KOPT-K1 (cell line): ENCODE measurements at regions not wholly inside any gene's neighbourhood (a gene's known extent, or its start where the extent isn't known, plus 50 kb on each side); places are given as distances from the start of the nearest gene placed in this dataset.

Source experiments
- H3K27ac ChIP-seq: fragments of 200-600 bp; sonication (generic); 2 replicates; pipeline ENCODE4 v1.5.1; 2016; ENCODE audit warnings: antibody characterized with exemption, mild to moderate bottlenecking, low read depth, low read length; ENCODE audit not compliant: poor library complexity, severe bottlenecking
- H3K36me3 ChIP-seq: fragments of 200-600 bp; sonication (generic); 2 replicates; pipeline ENCODE4 v1.5.1; 2017; ENCODE audit warnings: antibody characterized with exemption, mild to moderate bottlenecking, low read length, moderate library complexity; ENCODE audit not compliant: insufficient read depth
- H3K9me3 ChIP-seq: fragments of 200-600 bp; sonication (generic); 2 replicates; pipeline ENCODE4 v1.5.1; 2017; ENCODE audit warnings: antibody characterized with exemption, low read length, mild to moderate bottlenecking; ENCODE audit not compliant: insufficient read depth, poor library complexity, severe bottlenecking

DNA sequence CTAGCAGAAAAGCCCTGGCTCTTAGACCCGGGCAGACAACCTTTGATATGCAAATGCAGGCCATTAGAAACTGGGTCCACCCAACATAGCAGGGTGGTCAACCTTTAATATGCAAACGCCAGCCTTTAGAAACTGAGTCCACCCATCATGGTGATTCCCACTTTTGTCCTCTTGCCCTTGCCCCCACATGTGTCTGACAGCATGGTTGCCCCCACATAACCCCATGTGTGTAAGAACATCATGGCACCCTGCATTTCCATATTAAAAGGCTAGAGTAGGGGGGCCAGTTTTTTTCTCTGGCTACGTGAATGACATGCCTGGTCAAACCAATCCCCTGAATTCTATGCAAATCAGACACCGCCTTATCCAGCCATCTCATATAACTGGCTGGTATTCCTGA lies 273.2 kb upstream of the PRDM9 start:
- no peak overlapping the region for H3K27ac ChIP-seq
- no peaks in the 10 kb centered on the region for H3K9me3 ChIP-seq

GRCh38 chr5:23223846-23224245 lies 283.6 kb upstream of the PRDM9 start:
- H3K27ac ChIP-seq: no peak overlapping the region
- H3K9me3 ChIP-seq: no peaks in the 10 kb centered on the region
- H3K36me3 ChIP-seq: no peaks in the 10 kb centered on the region

More for the DNA sequence above, 273.2 kb upstream of the PRDM9 start:
- H3K36me3 ChIP-seq: no peaks in the 10 kb centered on the region

DNA sequence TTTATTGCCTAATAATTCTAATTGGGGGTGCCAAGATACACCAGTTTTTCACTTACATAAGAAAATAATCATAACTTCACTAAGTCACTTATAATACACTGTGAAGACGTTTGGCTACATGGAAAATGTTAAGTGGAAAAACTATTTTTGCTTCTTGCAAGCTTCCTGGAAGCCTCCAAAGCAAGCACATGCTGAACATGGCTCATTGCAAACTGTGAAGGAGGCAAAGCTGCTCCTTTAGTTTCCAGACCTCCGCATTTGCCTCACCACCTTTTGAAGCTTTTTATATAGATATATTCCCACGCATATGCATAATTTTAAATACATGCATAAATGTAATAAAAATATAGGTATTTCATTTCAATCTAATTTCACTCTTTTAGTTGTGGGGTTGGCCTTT lies 285.6 kb upstream of the PRDM9 start:
- no peaks in the 10 kb centered on the region for H3K36me3 ChIP-seq
- no peak overlapping the region for H3K27ac ChIP-seq
- no peaks in the 10 kb centered on the region for H3K9me3 ChIP-seq

GRCh38 chr5:23217159-23217558 lies 290.2 kb upstream of the PRDM9 start:
- H3K9me3 ChIP-seq: no peaks in the 10 kb centered on the region
- no peak overlapping the region for H3K27ac ChIP-seq
- H3K36me3 ChIP-seq: no peaks in the 10 kb centered on the region

- no peaks in the 10 kb centered on the region for H3K9me3 ChIP-seq
- H3K36me3 ChIP-seq: no peaks in the 10 kb centered on the region
- H3K27ac ChIP-seq: no peak overlapping the region
Observed at GRCh38 chr5:23216345-23216744, 291.1 kb upstream of the PRDM9 start.

DNA sequence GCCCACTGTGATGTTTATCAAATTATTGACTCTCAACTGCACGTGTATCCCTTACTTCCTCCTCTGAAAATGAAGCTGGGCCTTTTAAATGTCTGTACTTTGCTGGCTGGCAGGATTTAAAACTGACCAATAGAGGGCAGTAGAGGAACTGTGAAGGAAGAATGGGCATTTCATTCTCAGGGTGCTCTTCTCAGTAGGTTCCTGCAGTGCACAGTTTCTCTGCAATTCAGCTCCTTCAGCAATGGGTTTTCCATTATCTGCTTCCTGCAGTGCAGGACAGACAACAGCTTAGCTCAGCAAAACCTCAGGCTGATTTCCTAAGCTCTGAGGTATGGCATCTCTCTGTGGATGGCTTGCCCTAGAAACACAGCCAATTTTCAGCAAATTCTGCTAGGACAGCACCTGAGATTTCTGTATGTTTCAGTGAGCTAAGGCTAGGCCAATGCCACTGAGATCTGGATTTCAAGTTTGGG lies 298.4 kb upstream of the PRDM9 start:
- Histone ChIP-seq H3K36me3 (no peaks in the 10 kb centered on the region), H3K9me3 (no peaks in the 10 kb centered on the region), H3K27ac (no peak overlapping the region)

GRCh38 chr5:23204111-23204510 lies 303.3 kb upstream of the PRDM9 start:
- no peaks in the 10 kb centered on the region for H3K9me3 ChIP-seq
- H3K36me3 ChIP-seq: no peaks in the 10 kb centered on the region
- H3K27ac ChIP-seq: no peak overlapping the region

DNA sequence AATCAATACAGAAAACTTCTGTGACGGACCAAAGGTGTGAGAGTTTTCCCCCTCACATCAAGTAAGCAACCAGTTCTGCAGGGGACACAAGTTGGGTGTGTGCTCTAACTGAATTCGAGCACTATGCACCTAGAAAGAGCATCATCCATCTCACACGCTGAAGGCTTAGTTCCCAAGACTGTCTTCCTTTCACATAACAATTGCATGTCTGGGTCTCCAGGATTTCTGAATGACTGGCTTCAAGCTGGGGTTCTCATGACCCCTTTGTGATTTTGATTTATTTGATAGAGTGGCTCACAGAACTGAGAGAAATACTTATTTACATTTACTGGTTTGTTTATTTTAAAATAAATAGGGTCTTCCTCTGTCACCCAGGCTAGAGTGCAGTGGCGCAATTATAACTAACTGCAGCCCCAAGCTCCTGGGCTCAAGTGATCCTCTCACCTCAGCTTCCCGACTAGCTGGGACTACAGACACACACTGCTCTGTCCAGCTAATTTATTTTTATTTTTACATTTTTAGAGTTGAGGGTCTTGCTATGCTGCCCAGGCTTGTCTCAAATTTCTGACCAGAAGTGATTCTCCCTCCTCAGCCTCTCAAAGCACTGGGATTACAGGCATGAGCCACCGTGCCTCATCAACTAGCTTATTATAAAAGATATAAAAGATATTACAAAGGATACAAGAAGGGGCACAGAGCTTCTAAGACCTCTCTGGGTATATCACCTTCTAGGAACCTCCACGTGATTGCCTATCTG lies 316.7 kb upstream of the CDH12 start:
- no peak overlapping the region for H3K27ac ChIP-seq
- H3K9me3 ChIP-seq: no peaks in the 10 kb centered on the region
- H3K36me3 ChIP-seq: no peaks in the 10 kb centered on the region

GRCh38 chr5:23164971-23165370 lies 311.8 kb upstream of the CDH12 start:
- Histone ChIP-seq H3K36me3 (no peaks in the 10 kb centered on the region), H3K27ac (no peak overlapping the region), H3K9me3 (no peaks in the 10 kb centered on the region)

GRCh38 chr5:23158179-23158578 lies 305.0 kb upstream of the CDH12 start:
- Histone ChIP-seq H3K9me3 (no peaks in the 10 kb centered on the region), H3K27ac (no peak overlapping the region), H3K36me3 (no peaks in the 10 kb centered on the region)

GRCh38 chr5:23157716-23158115 lies 304.6 kb upstream of the CDH12 start:
- Histone ChIP-seq H3K36me3 (no peaks in the 10 kb centered on the region), H3K9me3 (no peaks in the 10 kb centered on the region), H3K27ac (no peak overlapping the region)

DNA sequence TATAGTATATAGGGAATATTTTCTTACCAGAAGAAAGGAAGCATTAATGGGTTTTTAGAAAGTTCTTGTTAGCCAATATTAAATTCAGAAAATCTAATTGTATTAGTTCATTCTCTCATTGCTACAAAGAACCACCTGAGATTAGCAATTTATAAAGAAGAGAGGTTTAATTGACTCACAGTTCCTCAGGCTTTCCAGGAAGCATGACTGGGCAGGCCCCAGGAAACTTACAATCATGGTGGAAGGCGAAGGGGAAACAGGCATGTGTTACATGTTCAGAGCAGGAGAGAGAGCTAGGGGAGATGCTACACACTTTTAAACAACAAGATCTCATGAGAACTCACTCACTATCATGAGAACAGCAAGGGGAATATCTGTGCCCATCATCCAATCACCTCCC lies 304.0 kb upstream of the CDH12 start:
- H3K27ac ChIP-seq: no peak overlapping the region
- no peaks in the 10 kb centered on the region for H3K36me3 ChIP-seq
- no peaks in the 10 kb centered on the region for H3K9me3 ChIP-seq

DNA sequence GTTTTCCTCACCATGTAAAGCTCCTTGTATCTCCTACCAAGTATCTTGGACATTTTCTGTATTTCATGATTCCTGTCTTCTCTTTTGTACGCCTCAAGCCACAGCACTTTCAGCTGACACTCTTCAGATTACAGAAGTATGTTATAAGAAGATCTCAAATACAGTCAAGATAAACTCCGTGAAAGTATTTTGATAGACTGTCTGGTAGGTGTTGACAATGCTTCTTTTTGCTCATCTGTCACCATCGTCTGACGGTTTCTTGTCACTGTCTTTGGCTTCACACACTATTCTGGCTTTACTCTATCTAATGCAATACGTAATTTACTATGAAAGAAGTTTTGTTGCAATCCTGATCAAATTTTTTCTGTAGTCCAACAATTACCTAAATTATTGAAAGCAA lies 294.5 kb upstream of the CDH12 start:
- no peak overlapping the region for H3K27ac ChIP-seq
- no peaks in the 10 kb centered on the region for H3K9me3 ChIP-seq
- no peaks in the 10 kb centered on the region for H3K36me3 ChIP-seq

DNA sequence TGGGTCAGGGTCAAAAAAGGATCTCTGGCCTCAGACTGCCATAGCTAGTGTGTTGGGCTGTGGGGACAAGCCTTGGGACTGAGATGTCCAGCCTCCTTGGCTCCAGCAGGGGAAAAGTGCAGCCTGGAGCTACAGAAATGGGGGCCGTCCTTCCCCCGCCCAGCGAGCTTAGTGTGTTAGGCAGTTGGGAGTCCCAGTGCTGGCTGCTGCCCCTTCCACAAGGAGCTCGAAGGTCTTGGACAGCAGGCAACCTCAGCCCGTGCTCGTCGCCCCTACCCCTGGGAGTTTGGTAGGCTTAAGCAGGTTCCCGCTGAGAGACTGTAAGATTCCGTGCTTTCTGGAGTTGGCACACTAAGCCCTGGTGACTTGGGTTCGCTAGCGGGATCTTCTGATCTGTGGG lies 293.0 kb upstream of the CDH12 start:
- Histone ChIP-seq H3K9me3 (no peaks in the 10 kb centered on the region), H3K36me3 (no peaks in the 10 kb centered on the region)

DNA sequence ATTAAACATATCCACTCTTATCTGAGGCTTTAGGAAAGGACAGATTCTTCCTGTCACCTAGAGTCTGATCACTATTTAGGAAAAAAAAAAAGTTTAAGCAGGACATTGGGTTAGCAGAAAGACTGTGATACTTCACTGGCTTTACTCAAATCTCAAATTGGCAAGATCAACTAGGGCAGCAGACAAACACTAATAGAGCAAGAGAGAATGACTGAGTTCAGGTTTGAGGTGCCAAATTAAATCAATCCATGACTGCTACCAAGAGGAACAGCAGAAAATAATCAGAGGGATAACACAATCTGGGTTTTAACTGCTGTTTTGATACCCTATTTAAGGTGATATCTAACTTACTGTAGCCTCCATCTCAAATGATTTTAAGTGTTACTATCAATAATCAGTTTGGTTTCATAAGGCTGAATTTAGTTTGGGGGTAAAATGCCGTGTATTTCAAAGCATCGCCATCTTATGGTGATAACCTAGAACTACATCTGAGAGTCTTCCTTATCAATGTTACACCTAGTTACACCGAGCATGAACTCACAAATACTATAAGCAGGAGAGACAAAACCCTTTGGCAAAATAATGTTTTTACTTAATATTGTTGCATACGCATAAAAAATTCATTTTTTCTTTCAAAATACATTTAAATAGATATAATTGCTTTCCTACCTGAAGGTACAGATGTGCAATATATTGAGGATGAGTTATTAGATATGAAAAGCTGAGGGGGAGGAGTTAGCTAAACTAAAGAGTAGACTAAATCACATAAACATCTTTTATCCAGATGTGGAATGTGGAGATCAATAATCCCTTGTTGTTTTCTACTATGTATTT lies 286.4 kb upstream of the CDH12 start:
- Histone ChIP-seq H3K9me3 (no peaks in the 10 kb centered on the region), H3K36me3 (no peaks in the 10 kb centered on the region), H3K27ac (no peak overlapping the region)

More for the DNA sequence above, 293.0 kb upstream of the CDH12 start:
- no peak overlapping the region for H3K27ac ChIP-seq
